Eye (tissue), 1 donor: ENCODE measurements at regions not wholly inside any gene's neighbourhood (a gene's known extent, or its start where the extent isn't known, plus 50 kb on each side); places are given as distances from the start of the nearest gene placed in this dataset.

ENCODE experiments used
- DNase-seq: peaks from one replicate; pipeline ENCODE4 v3.0.0-alpha.2; 2015

- no peak for DNase-seq
Observed at GRCh38 chr3:170643831-170644230, 58.0 kb upstream of the SLC7A14 start.

GRCh38 chr3:170642882-170643601 lies 57.2 kb upstream of the SLC7A14 start:
- no peak for DNase-seq

GRCh38 chr3:170641510-170642236 lies 55.8 kb upstream of the SLC7A14 start:
- no peak for DNase-seq

GRCh38 chr3:170640737-170641171 lies 54.9 kb upstream of the SLC7A14 start:
- peak; percentile 32 for DNase-seq

GRCh38 chr3:170638988-170639387 lies 53.1 kb upstream of the SLC7A14 start:
- no peak for DNase-seq

GRCh38 chr3:170637306-170637705 lies 51.4 kb upstream of the SLC7A14 start:
- DNase-seq: no peak

GRCh38 chr3:170636400-170636973 lies 50.6 kb upstream of the SLC7A14 start:
- DNase-seq: no peak
